H1 (cell line): ENCODE measurements at regions not wholly inside any gene's neighbourhood (a gene's known extent, or its start where the extent isn't known, plus 50 kb on each side); places are given as distances from the start of the nearest gene placed in this dataset.

ENCODE experiments used
- CTCF ChIA-PET: fragments of 300-600 bp; sonication (Branson Sonifier 250); formaldehyde crosslinking; loops from one replicate; lab custom pipeline; 2021; ENCODE audit not compliant: partially characterized antibody; lab: Charles Lee
- POLR2A ChIA-PET: fragments of 300-600 bp; sonication (Branson Sonifier 250); formaldehyde crosslinking; loops from one replicate; lab custom pipeline; 2021; ENCODE audit warnings: inconsistent platforms; ENCODE audit not compliant: partially characterized antibody; lab: Charles Lee
- DNase-seq, 2 experiments: peaks; one replicate each; pipeline versions ENCODE4 v3.0.0 to v3.0.0-alpha.2; 2010 to 2022; ENCODE audit warnings: low spot score in 2 of 2, low read depth in 1 of 2, mixed read lengths in 1 of 2
- FAIRE-seq: peaks from 2 replicates; lab custom pipeline; 2011; peaks lifted over from hg19 to GRCh38; lab: Jason Lieb, UNC
- H2AFZ ChIP-seq: 2 replicates; pipeline ENCODE4 v1.8.1; 2012; ENCODE audit warnings: low read length, inconsistent platforms
- H2AK5ac ChIP-seq: 2 replicates; pipeline ENCODE4 v1.6.1; 2013; ENCODE audit warnings: low read depth, low read length
- H2BK120ac ChIP-seq: replicated peaks from 2 replicates; pipeline ENCODE3; 2013; ENCODE audit warnings: low read depth, low read length, inconsistent platforms
- H2BK12ac ChIP-seq: 2 replicates; pipeline ENCODE4 v1.6.1; 2013; ENCODE audit warnings: low read depth, low read length
- H2BK15ac ChIP-seq: 2 replicates; pipeline ENCODE4 v1.6.1; 2013; ENCODE audit warnings: low read length
- H2BK20ac ChIP-seq: 2 replicates; pipeline ENCODE4 v1.6.1; 2013; ENCODE audit warnings: low read length
- H2BK5ac ChIP-seq: 2 replicates; pipeline ENCODE4 v1.6.1; 2013; ENCODE audit warnings: low read depth, low read length
- H3K14ac ChIP-seq: 2 replicates; pipeline ENCODE4 v1.6.1; 2013; ENCODE audit warnings: inconsistent platforms; ENCODE audit not compliant: insufficient read length
- H3K18ac ChIP-seq: 2 replicates; pipeline ENCODE4 v1.6.1; 2013; ENCODE audit warnings: low read length; ENCODE audit errors: extremely low read depth
- H3K23ac ChIP-seq: 2 replicates; pipeline ENCODE4 v1.6.1; 2013; ENCODE audit warnings: inconsistent platforms; ENCODE audit not compliant: insufficient read length
- H3K23me2 ChIP-seq: 2 replicates; pipeline ENCODE4 v1.6.1; 2013; ENCODE audit warnings: low read depth, low read length
- H3K27ac ChIP-seq: 2 replicates; pipeline ENCODE4 v1.6.1; 2011; ENCODE audit warnings: low read depth, low read length, inconsistent platforms
- H3K27me3 ChIP-seq, 4 experiments: replicated peaks in 1 of 4; 1 replicate in 1 of 4; 2 replicates in 3 of 4; pipeline versions ENCODE4 v1.6.1 to v1.8.1; 2011 to 2013; ENCODE audit warnings: low read length in 3 of 4, mild to moderate bottlenecking in 3 of 4, inconsistent platforms in 2 of 4, mixed read lengths in 2 of 4, moderate library complexity in 1 of 4; ENCODE audit not compliant: control insufficient read depth in 3 of 4, insufficient read depth in 3 of 4; ENCODE audit errors: extremely low read depth in 1 of 4
- H3K36me3 ChIP-seq, 4 experiments: 2 replicates each; pipeline versions ENCODE4 v1.6.1 to v1.8.1; 2011 to 2013; ENCODE audit warnings: mild to moderate bottlenecking in 4 of 4, low read length in 3 of 4, moderate library complexity in 2 of 4, control low read depth in 1 of 4, inconsistent platforms in 1 of 4; ENCODE audit not compliant: insufficient read depth in 4 of 4, control insufficient read depth in 2 of 4
- H3K4ac ChIP-seq: replicated peaks from 2 replicates; pipeline ENCODE3; 2013; ENCODE audit warnings: low read length, low read depth, mixed read lengths, inconsistent platforms; ENCODE audit not compliant: insufficient read length
- H3K4me1 ChIP-seq, 4 experiments: replicated peaks in 1 of 4; 1 replicate in 1 of 4; 2 replicates in 3 of 4; pipeline versions ENCODE4 v1.6.1 to v1.8.1; 2011 to 2013; ENCODE audit warnings: low read length in 3 of 4, inconsistent platforms in 2 of 4, mixed read lengths in 1 of 4; ENCODE audit not compliant: insufficient read depth in 4 of 4, control insufficient read depth in 3 of 4
- H3K4me2 ChIP-seq, 2 experiments: 2 replicates each; pipeline versions ENCODE4 v1.6.1 to v1.8.1; 2011 to 2013; ENCODE audit warnings: low read depth in 2 of 2, low read length in 2 of 2, control low read depth in 1 of 2, inconsistent platforms in 1 of 2, mild to moderate bottlenecking in 1 of 2; ENCODE audit not compliant: insufficient read depth in 1 of 2
- H3K4me3 ChIP-seq, 4 experiments: fragments of 200-600, 300-600 bp in 1 of 4; sonication (generic), shearing (Covaris generic), sonication (Bioruptor Twin) in 1 of 4; 2 replicates each; pipeline versions ENCODE4 v1.5.1 to v1.8.1; 2011 to 2016; ENCODE audit warnings: low read length in 4 of 4, low read depth in 3 of 4, control low read depth in 2 of 4, inconsistent platforms in 2 of 4, mild to moderate bottlenecking in 2 of 4, mixed read lengths in 1 of 4, moderate library complexity in 1 of 4; ENCODE audit not compliant: insufficient read depth in 2 of 4; ENCODE audit errors: extremely low read depth in 1 of 4
- H3K56ac ChIP-seq: replicated peaks from 2 replicates; pipeline ENCODE3; 2013; ENCODE audit warnings: low read depth, mild to moderate bottlenecking, mixed read lengths, low read length, inconsistent platforms; ENCODE audit not compliant: insufficient read length
- H3K79me1 ChIP-seq: 2 replicates; pipeline ENCODE4 v1.6.1; 2013; ENCODE audit warnings: low read depth, low read length, control low read depth
- H3K79me2 ChIP-seq, 2 experiments: 2 replicates each; pipeline versions ENCODE4 v1.6.1 to v1.8.1; 2012 to 2013; ENCODE audit warnings: low read length in 2 of 2, mild to moderate bottlenecking in 2 of 2, inconsistent platforms in 1 of 2; ENCODE audit not compliant: insufficient read depth in 2 of 2, control insufficient read depth in 1 of 2
- H3K9ac ChIP-seq, 4 experiments: replicated peaks in 1 of 4; 1 replicate in 1 of 4; 2 replicates in 3 of 4; pipeline versions ENCODE4 v1.6.1 to v1.8.1; 2011 to 2013; ENCODE audit warnings: low read depth in 3 of 4, low read length in 3 of 4, control low read depth in 2 of 4, mild to moderate bottlenecking in 2 of 4, moderate library complexity in 2 of 4, inconsistent platforms in 1 of 4; ENCODE audit errors: extremely low read depth in 1 of 4
- H3K9me3 ChIP-seq, 2 experiments: 2 replicates each; pipeline versions ENCODE4 v1.6.1 to v1.8.1; 2012 to 2013; ENCODE audit warnings: mild to moderate bottlenecking in 2 of 2, moderate library complexity in 2 of 2, control low read depth in 1 of 2, inconsistent platforms in 1 of 2, low read depth in 1 of 2, low read length in 1 of 2, mixed read lengths in 1 of 2; ENCODE audit not compliant: insufficient read depth in 2 of 2
- H4K20me1 ChIP-seq, 2 experiments: replicated peaks in 1 of 2; 2 replicates each; pipeline versions ENCODE3 to v1.8.1; 2011 to 2013; ENCODE audit warnings: inconsistent platforms in 2 of 2, low read length in 2 of 2, mild to moderate bottlenecking in 1 of 2; ENCODE audit not compliant: insufficient read depth in 2 of 2, control insufficient read depth in 1 of 2
- H4K5ac ChIP-seq: 2 replicates; pipeline ENCODE4 v1.6.1; 2013; ENCODE audit warnings: low read length, low read depth, mixed read lengths, inconsistent platforms; ENCODE audit not compliant: insufficient read length
- H4K8ac ChIP-seq: 2 replicates; pipeline ENCODE4 v1.8.0; 2013; ENCODE audit warnings: mild to moderate bottlenecking, moderate library complexity, low read length, inconsistent platforms; ENCODE audit not compliant: insufficient read depth; ENCODE audit errors: extremely low read depth
- H4K91ac ChIP-seq: replicated peaks from 2 replicates; pipeline ENCODE3; 2013; ENCODE audit warnings: low read length, mixed read lengths, inconsistent platforms; ENCODE audit not compliant: insufficient read length
- BRCA1 ChIP-seq: IDR thresholded peaks from 2 replicates; pipeline ENCODE4 v1.6.1; 2012; ENCODE audit warnings: low read depth, low read length, improper control_type of control experiment
- NRF1 ChIP-seq: IDR thresholded peaks from 2 replicates; pipeline ENCODE4 v1.6.1; 2011; ENCODE audit warnings: mild to moderate bottlenecking, low read depth, low read length, improper control_type of control experiment
- POLR2A ChIP-seq, 2 experiments: IDR thresholded peaks; 1 replicate in 1 of 2; 2 replicates in 1 of 2; pipeline ENCODE4 v1.6.1; 2011; ENCODE audit warnings: low read depth in 2 of 2, low read length in 2 of 2, mild to moderate bottlenecking in 2 of 2; ENCODE audit errors: control extremely low read depth in 1 of 2
- POU5F1 ChIP-seq: IDR thresholded peaks from 2 replicates; pipeline ENCODE4 v1.6.1; 2011; ENCODE audit warnings: low read depth, mild to moderate bottlenecking, low read length, moderate library complexity
- RFX5 ChIP-seq: IDR thresholded peaks from 2 replicates; pipeline ENCODE4 v1.6.1; 2011; ENCODE audit warnings: low read depth, low read length, improper control_type of control experiment, borderline replicate concordance
- SAP30 ChIP-seq: fragments of 300-600 bp; sonication (generic); IDR thresholded peaks from 2 replicates; pipeline ENCODE4 v1.7.1; 2012; ENCODE audit warnings: low read length, moderate library complexity, mild to moderate bottlenecking, inconsistent platforms; ENCODE audit not compliant: insufficient read depth, insufficient replicate concordance
- SUZ12 ChIP-seq: fragments of 200-600 bp; sonication (generic); IDR thresholded peaks from 2 replicates; pipeline ENCODE4 v1.6.1; 2012; ENCODE audit warnings: mild to moderate bottlenecking, inconsistent platforms, low read length, moderate library complexity, mixed read lengths
- TAF7 ChIP-seq: optimal IDR thresholded peaks from 2 replicates; pipeline ENCODE3; 2011; ENCODE audit warnings: low read depth, mild to moderate bottlenecking, inconsistent platforms, low read length, moderate library complexity, borderline replicate concordance
- YY1 ChIP-seq: IDR thresholded peaks from 2 replicates; pipeline ENCODE4 v1.6.1; 2011; ENCODE audit warnings: low read depth, mild to moderate bottlenecking, low read length
- ZNF274 ChIP-seq: IDR thresholded peaks from 2 replicates; pipeline ENCODE4 v1.7.0; 2012; ENCODE audit warnings: low read length, borderline replicate concordance; ENCODE audit errors: extremely low read depth
- WGBS, 2 experiments: shearing (Covaris generic) in 1 of 2; methylation state at CpG; one replicate each; pipeline versions ENCODE4 v1.1.6 to v1.1.7; 2013 to 2015; ENCODE audit warnings: low lambda C conversion rate in 2 of 2, mixed read lengths in 2 of 2, inconsistent platforms in 1 of 2, low coverage in 1 of 2, missing lambda C conversion rate in 1 of 2; ENCODE audit not compliant: insufficient replicate concordance in 2 of 2, insufficient coverage in 1 of 2, insufficient read length in 1 of 2; ENCODE audit errors: extremely low coverage in 1 of 2, missing lambda C conversion rate in 1 of 2; 5-methylcytosine and 5-hydroxymethylcytosine counted together

- Histone ChIP-seq H4K20me1 (no peaks in the 10 kb centered on the region), H3K79me2 (no peaks in the 10 kb centered on the region), H3K9ac (no peak overlapping the region), H3K4me1 (no peaks in the 10 kb centered on the region), H4K91ac (no peak overlapping the region), H3K79me1 (no peaks in the 10 kb centered on the region), H2BK120ac (no peak overlapping the region), H2BK12ac (no peak overlapping the region), H2BK20ac (no peak overlapping the region), H3K4me3 (no peak overlapping the region), H4K5ac (no peak overlapping the region), H3K23me2 (no peaks in the 10 kb centered on the region), H2AFZ (no peak overlapping the region), H2BK5ac (no peak overlapping the region), H3K18ac (no peak overlapping the region), H4K8ac (no peak overlapping the region), H3K36me3 (no peaks in the 10 kb centered on the region), H3K4ac (no peak overlapping the region), H3K23ac (no peak overlapping the region), H3K9me3 (no peaks in the 10 kb centered on the region), H3K27me3 (no peaks in the 10 kb centered on the region), H3K27ac (no peak overlapping the region), H3K56ac (no peak overlapping the region)
- ChIA-PET CTCF (no interaction called here), POLR2A (no interaction called here)
- DNase-seq (no peak), FAIRE-seq (no peak)
- 63% methylated on average over 1 of the region's 1 CpG; no CpG with 5 or more reads in 1 of the 2 experiments for WGBS, 2 experiments
- TF ChIP-seq YY1 (no peak), RFX5 (no peak), NRF1 (no peak), TAF7 (no peak), POLR2A (IDR thresholded peaks at IDR 0.05; ENCODE audit: control extremely low read depth in 1 of 2, low read depth in 2 of 2, low read length in 2 of 2) (no peak), SAP30 (no peak), SUZ12 (no peak), ZNF274 (no peak), POU5F1 (no peak), BRCA1 (no peak)
- TF ChIP-seq, all 59 proteins: peak for 0
- Histone ChIP-seq H3K4me2 (no peak overlapping the region), H2BK15ac (no peak overlapping the region), H2AK5ac (no peak overlapping the region), H3K14ac (no peak overlapping the region)
These were observed 207.5 kb downstream of the TINAG start for GRCh38 chr6:54515713-54516112.
